Activated B cell treated with CpG ODN at 0.5 μM for 24 hours (primary cell): ENCODE measurements at regions not wholly inside any gene's neighbourhood (a gene's known extent, or its start where the extent isn't known, plus 50 kb on each side); places are given as distances from the start of the nearest gene placed in this dataset.

Experiments
- ATAC-seq: fragments of 200-7000 bp; cut with Tn5 transposase; one replicate; pipeline ENCODE4 v1.10.0; 2021; ENCODE audit warnings: low read depth, mild to moderate bottlenecking, moderate library complexity
- CTCF ChIA-PET: fragments of 350-600 bp; sonication (Branson Sonifier 250); formaldehyde crosslinking; loops from one replicate; lab custom pipeline; 2021; ENCODE audit warnings: antibody characterized with exemption; lab: Charles Lee
- POLR2A ChIA-PET: fragments of 350-600 bp; sonication (Branson Sonifier 250); formaldehyde crosslinking; loops from one replicate; lab custom pipeline; 2021; ENCODE audit warnings: antibody characterized with exemption; lab: Charles Lee
- DNase-seq: peaks from one replicate; pipeline ENCODE4 v3.0.0; 2022
- H3K27ac Mint-ChIP-seq: one replicate; pipeline ENCODE4 v1.8.0; 2020; ENCODE audit warnings: mixed read lengths
- H3K27me3 Mint-ChIP-seq: one replicate; pipeline ENCODE4 v1.8.0; 2021; ENCODE audit warnings: mixed read lengths
- H3K36me3 Mint-ChIP-seq: one replicate; pipeline ENCODE4 v1.8.0; 2021; ENCODE audit warnings: low read depth, mixed read lengths
- H3K4me1 Mint-ChIP-seq: one replicate; pipeline ENCODE4 v1.8.0; 2021; ENCODE audit warnings: mixed read lengths
- H3K4me3 Mint-ChIP-seq: one replicate; pipeline ENCODE4 v1.8.0; 2020; ENCODE audit warnings: mild to moderate bottlenecking, mixed read lengths
- H3K9me3 Mint-ChIP-seq: one replicate; pipeline ENCODE4 v1.8.0; 2020; ENCODE audit warnings: mixed read lengths
- intact Hi-C: fragments of 100-400 bp; cut with micrococcal nuclease; formaldehyde crosslinking; loops from one replicate; pipeline ENCODE4 v1.15.1; 2024
- TF ChIP-seq, protein P1 (sequence below): fragments of 200-600 bp; IDR thresholded peaks from one replicate; pipeline ENCODE4 v1.8.0; 2022; ENCODE audit warnings: antibody characterized with exemption, mild to moderate bottlenecking

- Mint-ChIP-seq H3K36me3 (no peaks in the 10 kb centered on the region), H3K27ac (no peak overlapping the region), H3K27me3 (peaks cover 6% of the 10 kb centered on the region), H3K4me3 (no peak overlapping the region), H3K4me1 (no peaks in the 10 kb centered on the region), H3K9me3 (peaks cover 5% of the 10 kb centered on the region)
- TF ChIP-seq, protein P1, sequence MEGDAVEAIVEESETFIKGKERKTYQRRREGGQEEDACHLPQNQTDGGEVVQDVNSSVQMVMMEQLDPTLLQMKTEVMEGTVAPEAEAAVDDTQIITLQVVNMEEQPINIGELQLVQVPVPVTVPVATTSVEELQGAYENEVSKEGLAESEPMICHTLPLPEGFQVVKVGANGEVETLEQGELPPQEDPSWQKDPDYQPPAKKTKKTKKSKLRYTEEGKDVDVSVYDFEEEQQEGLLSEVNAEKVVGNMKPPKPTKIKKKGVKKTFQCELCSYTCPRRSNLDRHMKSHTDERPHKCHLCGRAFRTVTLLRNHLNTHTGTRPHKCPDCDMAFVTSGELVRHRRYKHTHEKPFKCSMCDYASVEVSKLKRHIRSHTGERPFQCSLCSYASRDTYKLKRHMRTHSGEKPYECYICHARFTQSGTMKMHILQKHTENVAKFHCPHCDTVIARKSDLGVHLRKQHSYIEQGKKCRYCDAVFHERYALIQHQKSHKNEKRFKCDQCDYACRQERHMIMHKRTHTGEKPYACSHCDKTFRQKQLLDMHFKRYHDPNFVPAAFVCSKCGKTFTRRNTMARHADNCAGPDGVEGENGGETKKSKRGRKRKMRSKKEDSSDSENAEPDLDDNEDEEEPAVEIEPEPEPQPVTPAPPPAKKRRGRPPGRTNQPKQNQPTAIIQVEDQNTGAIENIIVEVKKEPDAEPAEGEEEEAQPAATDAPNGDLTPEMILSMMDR, result no peak
- ChIA-PET CTCF (no interaction called here), POLR2A (no interaction called here)
- intact Hi-C loops, result no loop called here
- no peak for DNase-seq
- no peak for ATAC-seq
Measured at GRCh38 chr10:28425422-28425821, 107.5 kb upstream of the WAC start.

DNA sequence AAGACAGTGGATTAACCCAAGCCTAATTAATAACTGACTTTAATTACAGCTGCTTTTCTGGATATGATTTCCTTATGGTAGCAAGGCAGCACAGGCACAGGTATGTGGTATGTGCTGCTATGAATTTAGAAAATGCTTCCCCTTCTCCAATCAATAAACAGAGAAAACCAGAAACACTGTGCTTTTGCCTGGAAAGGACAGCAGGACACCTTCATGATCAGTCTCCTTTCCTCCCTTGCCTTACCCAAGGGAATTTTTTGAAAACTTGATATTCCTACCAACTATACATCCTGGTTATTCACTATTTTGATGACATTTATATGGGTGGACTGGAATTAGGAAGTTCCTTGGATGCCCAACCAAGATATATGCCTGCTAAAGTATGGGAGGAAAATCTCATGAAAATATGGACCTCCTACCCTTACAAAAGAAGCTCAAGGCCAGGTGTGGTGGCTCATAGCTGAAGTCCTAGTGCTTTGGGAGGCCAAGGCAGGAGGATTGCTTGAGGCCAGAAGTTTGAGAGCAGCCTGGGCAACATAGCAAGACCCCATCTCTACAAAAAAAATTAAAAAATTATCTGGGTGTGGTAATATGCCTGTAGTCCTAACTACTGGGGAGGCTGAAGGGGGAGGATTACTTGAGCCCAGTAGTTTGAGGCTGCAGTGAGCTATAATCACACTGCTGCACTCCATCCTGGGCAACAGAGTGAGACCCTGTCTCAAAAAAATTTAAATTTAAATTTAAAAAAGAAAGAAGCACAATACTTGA lies 106.3 kb upstream of the WAC start:
- H3K27ac Mint-ChIP-seq, result no peak overlapping the region
- intact Hi-C loops, result no loop called here
- ATAC-seq, result no peak
- ChIA-PET CTCF (no interaction called here), POLR2A (no interaction called here)
- no peak overlapping the region for H3K4me3 Mint-ChIP-seq
- peaks cover 6% of the 10 kb centered on the region for H3K27me3 Mint-ChIP-seq
- H3K9me3 Mint-ChIP-seq, result peaks cover 5% of the 10 kb centered on the region
- H3K36me3 Mint-ChIP-seq, result no peaks in the 10 kb centered on the region
- DNase-seq, result no peak
- no peaks in the 10 kb centered on the region for H3K4me1 Mint-ChIP-seq
- TF ChIP-seq, protein P1, result no peak

GRCh38 chr10:28427376-28427775 lies 105.5 kb upstream of the WAC start:
- ChIA-PET CTCF (no interaction called here), POLR2A (no interaction called here)
- TF ChIP-seq, protein P1, result no peak
- DNase-seq, result no peak
- H3K9me3 Mint-ChIP-seq, result peaks cover 5% of the 10 kb centered on the region
- peaks cover 6% of the 10 kb centered on the region for H3K27me3 Mint-ChIP-seq
- intact Hi-C loops, result no loop called here
- H3K4me1 Mint-ChIP-seq, result peaks cover 4% of the 10 kb centered on the region
- ATAC-seq, result no peak
- H3K27ac Mint-ChIP-seq, result no peak overlapping the region
- H3K4me3 Mint-ChIP-seq, result no peak overlapping the region
- no peaks in the 10 kb centered on the region for H3K36me3 Mint-ChIP-seq

- no peak overlapping the region for H3K4me3 Mint-ChIP-seq
- H3K27me3 Mint-ChIP-seq, result peaks cover 3% of the 10 kb centered on the region
- H3K4me1 Mint-ChIP-seq, result peaks cover 6% of the 10 kb centered on the region
- no peak for ATAC-seq
- peaks cover 5% of the 10 kb centered on the region for H3K9me3 Mint-ChIP-seq
- TF ChIP-seq, protein P1, result no peak
- intact Hi-C loops, result no loop called here
- ChIA-PET POLR2A (no interaction called here), CTCF (no interaction called here)
- no peaks in the 10 kb centered on the region for H3K36me3 Mint-ChIP-seq
- no peak for DNase-seq
- no peak overlapping the region for H3K27ac Mint-ChIP-seq
Measured at GRCh38 chr10:28429045-28429444, 103.9 kb upstream of the WAC start.

DNA sequence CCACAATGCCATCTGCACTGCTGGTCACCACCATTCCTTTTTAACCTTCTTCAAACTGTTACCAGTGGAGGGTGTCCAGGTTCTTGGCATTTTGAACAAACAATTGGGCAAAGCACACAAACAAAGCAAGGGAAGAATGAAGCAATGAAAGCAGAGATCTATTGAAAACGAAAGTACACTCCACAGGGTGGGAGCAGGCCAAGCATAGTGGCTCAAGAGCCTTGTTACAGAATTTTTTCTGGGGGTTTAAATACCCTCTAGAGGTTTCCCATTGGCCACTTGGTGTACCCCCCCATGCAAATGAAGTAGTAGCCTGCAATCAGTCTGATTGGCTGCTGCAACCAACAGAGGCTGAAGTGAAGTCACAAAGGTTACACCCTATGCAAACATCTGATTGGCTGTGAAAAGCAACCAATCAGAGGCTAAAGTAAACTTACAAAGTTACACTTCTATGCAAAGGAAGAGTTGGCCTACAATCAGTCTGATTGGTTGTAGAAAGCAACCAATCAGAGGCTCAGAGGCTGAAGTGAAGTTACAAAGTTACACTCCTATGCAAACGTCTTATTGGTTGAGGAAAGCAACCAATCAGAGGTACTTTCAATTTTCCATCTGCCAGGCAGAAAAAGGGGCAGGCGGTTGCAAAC lies 103.2 kb upstream of the WAC start:
- intact Hi-C loops, result loop anchor here (5.0 to 10.0 kb wide), 3 partner anchors 143 to 875 kb away; no protein-coding TSS in a partner anchor
- TF ChIP-seq, protein P1, result no peak
- POLR2A ChIA-PET, result no interaction called here
- peaks cover 5% of the 10 kb centered on the region for H3K9me3 Mint-ChIP-seq
- H3K27ac Mint-ChIP-seq, result no peak overlapping the region
- H3K36me3 Mint-ChIP-seq, result no peaks in the 10 kb centered on the region
- peaks cover 6% of the 10 kb centered on the region for H3K4me1 Mint-ChIP-seq
- no peak overlapping the region for H3K4me3 Mint-ChIP-seq
- CTCF ChIA-PET, result no interaction called here
- DNase-seq, result no peak
- ATAC-seq, result no peak
- peaks cover 3% of the 10 kb centered on the region for H3K27me3 Mint-ChIP-seq
